GM13976 (cell line): ENCODE measurements at regions not wholly inside any gene's neighbourhood (a gene's known extent, or its start where the extent isn't known, plus 50 kb on each side); places are given as distances from the start of the nearest gene placed in this dataset.

Experiments
- DNase-seq: peaks from one replicate; pipeline ENCODE4 v3.0.0; 2012; ENCODE audit warnings: low spot score
- in situ Hi-C: fragments of 300-500 bp; cut with MboI; formaldehyde crosslinking; loops from one replicate; pipeline ENCODE4 v1.12.0; 2022; ENCODE audit warnings: low sequenced_read_pairs, mixed read lengths, inconsistent platforms; ENCODE audit not compliant: unreplicated experiment
- TF ChIP-seq, protein P1 (sequence below): IDR thresholded peaks from 2 replicates; pipeline ENCODE4 v1.5.1; 2012; ENCODE audit warnings: borderline replicate concordance, mild to moderate bottlenecking; ENCODE audit not compliant: insufficient read depth; ENCODE audit errors: extremely low read depth, missing control alignments, control extremely low read depth

DNA sequence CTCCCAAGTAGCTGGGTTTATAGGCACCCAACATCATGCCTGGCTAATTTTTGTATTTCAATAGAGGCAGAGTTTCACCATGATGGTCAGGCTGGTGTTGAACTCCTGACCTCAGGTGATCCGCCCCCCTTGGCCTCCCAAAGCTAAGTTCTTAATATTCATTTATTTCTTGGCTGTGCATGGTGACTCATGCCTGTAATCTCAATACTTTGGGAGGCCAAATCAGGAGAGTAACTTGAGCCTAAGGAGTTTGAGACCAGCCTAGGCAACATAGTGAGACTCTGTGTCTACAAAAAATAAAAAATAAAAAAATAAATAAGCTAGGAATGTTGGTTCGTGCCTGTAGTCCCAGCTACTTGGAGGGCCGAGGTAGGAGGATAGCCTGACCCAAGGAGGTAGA is 587.1 kb upstream of the FTMT start:
- no peak for DNase-seq
- in situ Hi-C loops = no loop called here
- TF ChIP-seq, protein P1, sequence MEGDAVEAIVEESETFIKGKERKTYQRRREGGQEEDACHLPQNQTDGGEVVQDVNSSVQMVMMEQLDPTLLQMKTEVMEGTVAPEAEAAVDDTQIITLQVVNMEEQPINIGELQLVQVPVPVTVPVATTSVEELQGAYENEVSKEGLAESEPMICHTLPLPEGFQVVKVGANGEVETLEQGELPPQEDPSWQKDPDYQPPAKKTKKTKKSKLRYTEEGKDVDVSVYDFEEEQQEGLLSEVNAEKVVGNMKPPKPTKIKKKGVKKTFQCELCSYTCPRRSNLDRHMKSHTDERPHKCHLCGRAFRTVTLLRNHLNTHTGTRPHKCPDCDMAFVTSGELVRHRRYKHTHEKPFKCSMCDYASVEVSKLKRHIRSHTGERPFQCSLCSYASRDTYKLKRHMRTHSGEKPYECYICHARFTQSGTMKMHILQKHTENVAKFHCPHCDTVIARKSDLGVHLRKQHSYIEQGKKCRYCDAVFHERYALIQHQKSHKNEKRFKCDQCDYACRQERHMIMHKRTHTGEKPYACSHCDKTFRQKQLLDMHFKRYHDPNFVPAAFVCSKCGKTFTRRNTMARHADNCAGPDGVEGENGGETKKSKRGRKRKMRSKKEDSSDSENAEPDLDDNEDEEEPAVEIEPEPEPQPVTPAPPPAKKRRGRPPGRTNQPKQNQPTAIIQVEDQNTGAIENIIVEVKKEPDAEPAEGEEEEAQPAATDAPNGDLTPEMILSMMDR = no peak

DNA sequence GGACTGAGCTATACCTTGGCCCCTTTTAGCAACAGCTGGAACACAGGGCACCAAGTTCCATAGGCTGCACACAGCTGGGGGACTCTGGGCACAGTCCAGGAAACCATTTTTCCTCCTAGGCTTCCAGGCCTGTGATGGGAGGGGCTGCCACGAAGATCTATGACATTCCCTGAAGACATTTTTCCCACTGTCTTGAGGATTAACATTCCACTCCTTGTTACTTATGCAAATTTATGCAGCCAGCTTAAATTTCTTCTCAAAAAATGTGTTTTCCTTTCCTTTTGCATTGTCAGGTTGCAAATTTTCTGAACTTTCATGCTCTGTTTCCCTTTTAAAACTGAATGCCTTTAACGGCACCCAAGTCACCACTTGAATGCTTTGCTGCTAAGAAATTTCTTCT is 580.1 kb upstream of the FTMT start:
- DNase-seq = no peak
- in situ Hi-C loops = no loop called here
- TF ChIP-seq, protein P1 = no peak

DNA sequence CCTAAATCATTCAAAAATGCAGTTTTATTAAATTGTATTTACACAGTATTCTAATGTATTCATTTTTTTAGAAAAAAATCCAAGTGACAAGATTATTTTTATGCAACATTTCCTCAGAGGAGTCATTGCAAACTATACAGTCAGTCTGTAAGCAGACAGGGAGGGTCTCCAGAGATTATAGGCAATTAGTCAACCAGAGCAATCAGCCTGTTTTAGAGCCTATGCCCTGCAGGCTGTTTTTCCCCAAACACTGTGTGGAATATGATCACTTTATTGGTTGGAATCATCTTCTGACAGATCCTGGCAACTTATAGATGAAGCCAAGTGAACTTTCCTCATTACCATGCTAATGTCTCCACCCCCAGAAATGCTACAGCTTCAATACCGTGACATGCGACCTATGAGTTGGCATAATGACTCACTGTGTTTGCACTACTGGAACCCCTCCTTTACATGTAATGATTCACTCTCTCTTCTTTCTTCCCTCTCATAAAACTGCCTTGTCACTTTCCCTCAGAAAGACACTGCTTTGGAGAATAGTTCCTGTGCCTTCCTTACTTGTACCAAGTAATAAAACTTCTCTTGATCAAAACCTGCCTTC is 577.7 kb upstream of the FTMT start:
- in situ Hi-C loops = no loop called here
- no peak for DNase-seq
- TF ChIP-seq, protein P1 = no peak

DNA sequence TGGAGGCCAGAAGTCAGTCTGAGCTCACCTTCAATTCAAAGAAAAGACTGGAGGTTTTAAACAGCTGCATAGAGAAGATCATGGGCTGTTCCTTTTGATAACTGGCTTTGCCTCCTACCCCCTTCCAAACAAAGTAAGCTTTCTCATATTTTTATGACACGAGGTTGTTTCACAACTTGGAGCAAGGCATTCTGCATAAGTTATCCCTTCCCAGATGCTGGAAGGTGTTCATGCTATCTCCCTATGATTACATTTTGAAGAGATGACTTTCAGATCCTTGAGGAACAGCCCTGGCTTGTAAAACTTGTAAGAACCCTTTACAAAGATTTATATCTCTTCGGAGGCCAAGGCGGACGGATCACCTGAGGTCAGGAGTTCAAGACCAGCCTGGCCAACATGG is 571.9 kb upstream of the FTMT start:
- TF ChIP-seq, protein P1 = no peak
- no peak for DNase-seq
- in situ Hi-C loops = no loop called here

DNA sequence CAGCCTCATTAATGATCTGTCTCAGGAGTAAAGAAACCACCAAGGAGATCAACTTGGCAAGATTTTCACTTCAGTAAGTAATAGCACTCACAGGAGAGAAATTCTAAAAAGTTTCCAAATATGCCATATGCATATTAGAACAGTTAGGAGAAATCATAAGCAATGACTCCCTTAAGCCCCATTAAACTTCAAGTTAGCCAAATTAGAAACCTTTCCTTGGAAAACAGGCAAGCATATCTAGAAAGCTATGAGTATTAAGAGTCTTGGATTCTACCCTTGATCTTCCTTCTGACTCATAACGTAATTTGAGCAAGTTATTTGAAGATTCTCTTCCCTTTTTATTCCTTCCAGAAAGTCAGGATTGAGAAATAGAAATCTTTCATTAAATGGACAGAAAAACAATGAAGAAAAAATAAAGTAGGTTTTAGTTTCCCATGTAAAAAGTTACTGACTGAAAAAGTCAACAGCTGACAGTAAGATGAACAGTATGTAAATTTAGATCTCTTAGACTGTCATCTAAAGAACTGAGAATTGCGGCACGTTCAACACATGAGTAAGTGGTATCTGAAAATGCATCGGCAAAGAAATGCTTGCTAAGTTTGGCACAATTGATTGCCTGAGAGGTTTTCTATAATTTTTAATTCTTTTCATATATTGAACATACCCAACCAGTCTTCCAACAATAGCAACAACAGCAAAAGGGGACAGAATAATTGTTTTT is 565.7 kb upstream of the FTMT start:
- TF ChIP-seq, protein P1 = no peak
- in situ Hi-C loops = no loop called here

DNA sequence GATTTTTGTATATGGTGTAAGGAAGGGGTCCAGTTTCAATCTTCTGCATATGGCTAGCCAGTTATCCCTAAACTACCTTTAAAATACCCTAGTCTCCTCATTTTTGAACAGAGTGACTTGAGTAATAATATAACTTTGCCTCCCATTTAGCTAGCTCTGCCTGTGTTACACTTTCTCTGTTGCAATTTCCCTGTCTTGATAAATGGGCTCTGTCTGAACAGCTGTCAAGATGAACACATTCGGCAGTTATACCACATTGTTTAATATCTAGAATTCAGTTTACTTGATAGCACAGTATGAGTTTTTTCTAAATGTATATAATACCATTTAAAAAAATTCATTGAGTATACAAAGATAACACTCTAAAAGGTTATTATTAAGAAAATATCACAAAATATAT is 562.9 kb upstream of the FTMT start:
- in situ Hi-C loops = no loop called here
- TF ChIP-seq, protein P1 = no peak
- no peak for DNase-seq

More for the DNA sequence above, 565.7 kb upstream of the FTMT start:
- no peak for DNase-seq

DNA sequence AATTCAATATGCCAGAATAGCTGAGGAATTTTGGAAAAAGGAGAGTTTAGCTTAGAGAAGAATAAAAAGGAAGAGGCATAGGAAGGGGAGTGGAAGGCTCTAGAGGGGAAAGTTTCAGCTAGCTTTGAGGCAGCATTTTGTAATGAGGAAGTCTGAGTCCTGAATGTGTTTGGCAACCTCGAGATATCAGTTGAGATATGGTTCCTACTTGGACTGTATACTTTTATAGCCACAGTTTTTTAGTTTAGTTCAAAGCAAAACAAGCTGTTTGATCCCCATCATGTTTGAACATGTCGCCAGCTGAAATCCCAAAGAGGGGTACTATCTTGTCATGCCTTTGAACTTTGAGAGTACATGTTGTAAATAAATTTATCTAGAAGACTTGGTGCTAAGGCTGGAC is 559.0 kb upstream of the FTMT start:
- in situ Hi-C loops = no loop called here
- TF ChIP-seq, protein P1 = no peak
- no peak for DNase-seq
